ENCODE measurements at regions not wholly inside any gene's neighbourhood (a gene's known extent, or its start where the extent isn't known, plus 50 kb on each side); places are given as distances from the start of the nearest gene placed in this dataset.

DNA sequence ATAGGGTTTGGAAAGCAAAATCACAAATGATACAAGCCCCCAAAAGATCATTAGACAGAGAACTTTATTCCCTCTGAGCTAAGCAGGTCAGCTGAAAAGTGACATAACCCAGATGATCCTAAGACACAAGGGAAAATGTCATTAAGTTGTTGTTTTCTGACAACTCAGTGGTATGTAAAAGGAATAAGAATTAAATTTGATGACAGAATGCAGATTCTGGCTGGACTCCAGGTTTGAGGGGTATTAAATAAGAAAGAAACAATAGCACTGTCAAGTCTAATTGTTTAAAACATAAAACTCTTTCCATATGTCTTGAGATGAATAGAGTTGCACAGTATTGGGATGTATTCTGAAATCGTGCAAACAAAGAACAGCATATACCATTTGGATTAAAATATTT, 429.9 kb downstream of the CAAP1 start:
- TF ChIP-seq REST (IDR thresholded peaks at IDR 0.05; ENCODE audit: insufficient read depth in 1 of 2, low read depth in 2 of 2, low read length in 2 of 2) = no peak
- no peak for TF ChIP-seq POLR2AphosphoS5 (IDR thresholded peaks at IDR 0.05; ENCODE audit: low read depth, low read length)
- no peak for TF ChIP-seq FOXP2 (optimal IDR thresholded peaks at IDR 0.05; ENCODE audit: borderline replicate concordance, extremely low read depth, extremely low read length, insufficient read depth)
- no peak for TF ChIP-seq TAF1 (IDR thresholded peaks at IDR 0.05; ENCODE audit: borderline replicate concordance, insufficient read depth, low read length)

Measured in PFSK-1 (cell line).